WTC11 (cell line): ENCODE measurements at regions not wholly inside any gene's neighbourhood (a gene's known extent, or its start where the extent isn't known, plus 50 kb on each side); places are given as distances from the start of the nearest gene placed in this dataset.

Experiments
- ATAC-seq: fragments of 200-7000 bp; cut with Tn5 transposase; 2 replicates; pipeline ENCODE4 v1.10.0; 2021; ENCODE audit warnings: mild to moderate bottlenecking, moderate library complexity
- CTCF ChIA-PET: fragments of 300-600 bp; sonication (Branson Sonifier 250); formaldehyde crosslinking; loops from one replicate; lab custom pipeline; 2021; ENCODE audit warnings: antibody characterized with exemption; lab: Charles Lee
- POLR2A ChIA-PET: fragments of 350-600 bp; sonication (Branson Sonifier 250); formaldehyde crosslinking; loops from one replicate; lab custom pipeline; 2021; ENCODE audit warnings: antibody characterized with exemption; lab: Charles Lee
- DNase-seq: peaks from one replicate; pipeline ENCODE4 v3.0.0; 2021; ENCODE audit warnings: low spot score
- H3K27ac Mint-ChIP-seq: 2 replicates; pipeline ENCODE4 v1.8.0; 2021; ENCODE audit warnings: mixed read lengths
- H3K27me3 Mint-ChIP-seq: 2 replicates; pipeline ENCODE4 v1.8.0; 2021; ENCODE audit warnings: low read depth, mild to moderate bottlenecking, moderate library complexity, mixed read lengths
- H3K36me3 Mint-ChIP-seq: 2 replicates; pipeline ENCODE4 v1.8.0; 2021; ENCODE audit warnings: mixed read lengths
- H3K4me1 Mint-ChIP-seq: 2 replicates; pipeline ENCODE4 v1.8.0; 2022; ENCODE audit warnings: mixed read lengths
- H3K4me3 Mint-ChIP-seq: 2 replicates; pipeline ENCODE4 v1.8.0; 2021; ENCODE audit warnings: mild to moderate bottlenecking, moderate library complexity, mixed read lengths
- H3K9me3 Mint-ChIP-seq: 2 replicates; pipeline ENCODE4 v1.8.0; 2021; ENCODE audit warnings: mixed read lengths
- EMX1 ChIP-seq: fragments of 250-450 bp; sonication (Bioruptor Pico); IDR thresholded peaks from 2 replicates; pipeline ENCODE4 v1.8.0; 2021; ENCODE audit warnings: mild to moderate bottlenecking
- KAT7 ChIP-seq: sonication (generic); formaldehyde crosslinking; IDR thresholded peaks from 2 replicates; pipeline ENCODE4 v1.8.1; 2023; ENCODE audit warnings: missing genetic modification reagents, mild to moderate bottlenecking, borderline replicate concordance
- MXD4 ChIP-seq: fragments of 250-450 bp; sonication (Bioruptor Pico); IDR thresholded peaks from 2 replicates; pipeline ENCODE4 v1.8.0; 2021; ENCODE audit warnings: mild to moderate bottlenecking, moderate library complexity, borderline replicate concordance
- MYBL2 ChIP-seq: sonication (generic); formaldehyde crosslinking; IDR thresholded peaks from 2 replicates; pipeline ENCODE4 v1.8.1; 2023; ENCODE audit warnings: mild to moderate bottlenecking, moderate library complexity, missing genetic modification reagents
- NFATC4 ChIP-seq: fragments of 250-450 bp; sonication (Bioruptor Pico); IDR thresholded peaks from 2 replicates; pipeline ENCODE4 v1.9.0; 2021; ENCODE audit warnings: mild to moderate bottlenecking
- NFE2L1 ChIP-seq: sonication (generic); formaldehyde crosslinking; IDR thresholded peaks from 2 replicates; pipeline ENCODE4 v1.8.1; 2023; ENCODE audit warnings: missing genetic modification reagents
- NFYB ChIP-seq: sonication (generic); formaldehyde crosslinking; conservative IDR thresholded peaks from 2 replicates; pipeline ENCODE4 v1.8.0; 2022; ENCODE audit warnings: low read depth, missing genetic modification reagents
- NR3C1 ChIP-seq: sonication (generic); formaldehyde crosslinking; conservative IDR thresholded peaks from 2 replicates; pipeline ENCODE4 v1.8.1; 2023; ENCODE audit warnings: low read depth, mild to moderate bottlenecking, missing genetic modification reagents
- PRRX2 ChIP-seq: fragments of 250-450 bp; sonication (Bioruptor Pico); IDR thresholded peaks from 2 replicates; pipeline ENCODE4 v1.8.0; 2021; ENCODE audit warnings: mild to moderate bottlenecking
- ZNF219 ChIP-seq: sonication (generic); formaldehyde crosslinking; IDR thresholded peaks from 2 replicates; pipeline ENCODE4 v1.8.0; 2023; ENCODE audit warnings: missing genetic modification reagents, mild to moderate bottlenecking, borderline replicate concordance
- ZNF396 ChIP-seq: fragments of 250-450 bp; sonication (Bioruptor Pico); IDR thresholded peaks from 2 replicates; pipeline ENCODE4 v1.8.0; 2021; ENCODE audit warnings: mild to moderate bottlenecking, moderate library complexity, borderline replicate concordance
- ZNF416 ChIP-seq: fragments of 250-450 bp; sonication (Bioruptor Pico); IDR thresholded peaks from 2 replicates; pipeline ENCODE4 v1.9.0; 2021; ENCODE audit warnings: mild to moderate bottlenecking, inconsistent platforms
- ZNF671 ChIP-seq: fragments of 250-450 bp; sonication (Bioruptor Pico); IDR thresholded peaks from 2 replicates; pipeline ENCODE4 v1.8.0; 2021; ENCODE audit warnings: mild to moderate bottlenecking
- TF ChIP-seq, protein P1 (sequence below): sonication (generic); formaldehyde crosslinking; IDR thresholded peaks from 2 replicates; pipeline ENCODE4 v1.8.1; 2023; ENCODE audit warnings: mild to moderate bottlenecking, missing genetic modification reagents
- TF ChIP-seq, protein P2 (sequence below): sonication (generic); formaldehyde crosslinking; conservative IDR thresholded peaks from 2 replicates; pipeline ENCODE4 v1.8.1; 2023; ENCODE audit warnings: mild to moderate bottlenecking, low read depth, missing genetic modification reagents, moderate library complexity
- TF ChIP-seq, protein P3 (sequence below): sonication (generic); formaldehyde crosslinking; IDR thresholded peaks from 2 replicates; pipeline ENCODE4 v1.8.1; 2023; ENCODE audit warnings: mild to moderate bottlenecking, missing genetic modification reagents, borderline replicate concordance
- TF ChIP-seq, protein P4 (sequence below): sonication (generic); formaldehyde crosslinking; IDR thresholded peaks from 2 replicates; pipeline ENCODE4 v1.8.1; 2022; ENCODE audit warnings: mild to moderate bottlenecking, moderate library complexity, missing genetic modification reagents
- TF ChIP-seq, protein P5 (sequence below): fragments of 250-450 bp; sonication (Bioruptor Pico); IDR thresholded peaks from 2 replicates; pipeline ENCODE4 v2.1.2; 2022; ENCODE audit warnings: mild to moderate bottlenecking, moderate library complexity

DNA sequence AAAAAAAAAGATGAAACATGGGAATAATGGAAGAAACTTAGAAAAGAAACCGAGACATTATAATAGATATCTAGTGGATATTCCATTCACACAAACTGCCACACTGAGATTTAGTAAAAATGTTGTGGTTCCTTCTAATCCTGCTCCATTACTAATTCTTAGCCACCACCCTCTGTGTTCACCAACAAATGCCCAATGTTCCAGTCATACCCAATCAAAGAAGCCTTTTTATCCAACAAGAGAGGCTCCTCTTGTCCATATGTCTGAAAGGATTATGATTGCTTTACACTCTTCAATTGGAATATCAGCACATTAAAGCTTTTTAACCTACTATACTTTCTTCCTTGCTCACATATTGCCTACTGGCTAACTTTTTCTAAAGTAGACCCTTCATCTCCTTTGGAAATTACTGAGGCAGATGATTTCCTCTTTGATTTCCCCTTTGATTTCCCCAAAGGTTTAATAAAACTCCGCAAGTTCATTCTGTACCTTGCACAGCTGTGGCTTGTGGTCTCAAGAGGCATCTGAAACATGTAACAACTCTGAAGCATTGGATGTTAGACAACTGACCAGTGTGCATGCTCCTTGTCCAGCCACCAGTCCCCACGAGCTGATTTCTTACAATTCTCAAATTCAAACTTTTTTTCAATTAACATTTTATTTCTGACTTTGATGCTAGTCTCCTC is 305.6 kb upstream of the LYPLAL1 start (continued):
- TF ChIP-seq ZNF671 (CRISPR knock-in tag) (no peak), NFYB (CRISPR knock-in tag) (no peak), NFATC4 (CRISPR knock-in tag) (no peak), NFE2L1 (no peak)
- TF ChIP-seq, protein P1, sequence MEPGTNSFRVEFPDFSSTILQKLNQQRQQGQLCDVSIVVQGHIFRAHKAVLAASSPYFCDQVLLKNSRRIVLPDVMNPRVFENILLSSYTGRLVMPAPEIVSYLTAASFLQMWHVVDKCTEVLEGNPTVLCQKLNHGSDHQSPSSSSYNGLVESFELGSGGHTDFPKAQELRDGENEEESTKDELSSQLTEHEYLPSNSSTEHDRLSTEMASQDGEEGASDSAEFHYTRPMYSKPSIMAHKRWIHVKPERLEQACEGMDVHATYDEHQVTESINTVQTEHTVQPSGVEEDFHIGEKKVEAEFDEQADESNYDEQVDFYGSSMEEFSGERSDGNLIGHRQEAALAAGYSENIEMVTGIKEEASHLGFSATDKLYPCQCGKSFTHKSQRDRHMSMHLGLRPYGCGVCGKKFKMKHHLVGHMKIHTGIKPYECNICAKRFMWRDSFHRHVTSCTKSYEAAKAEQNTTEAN: no peak
- TF ChIP-seq, all 79 proteins: peak for 0

DNA sequence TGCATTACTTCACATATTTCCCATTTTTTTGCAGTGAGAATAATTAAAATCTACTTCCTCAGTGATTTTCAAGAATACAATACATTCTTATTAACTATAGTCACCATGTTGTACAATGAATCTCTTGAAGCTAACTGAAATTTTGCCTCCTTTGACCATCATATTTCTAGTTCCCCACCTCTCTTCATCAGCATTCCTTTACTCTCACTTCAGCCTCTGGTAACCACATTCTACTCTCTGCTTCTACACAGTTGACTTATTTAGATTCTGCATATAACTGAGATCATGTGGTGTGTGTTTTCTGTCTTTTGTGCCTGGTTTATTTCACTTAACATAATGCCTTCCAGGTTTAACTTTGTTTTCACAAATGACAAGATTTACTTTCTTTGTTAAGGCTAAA is 304.4 kb upstream of the LYPLAL1 start:
- no peak for TF ChIP-seq PRRX2 (CRISPR knock-in tag)
- no peak for TF ChIP-seq MXD4 (CRISPR knock-in tag)
- no peak for TF ChIP-seq ZNF416 (CRISPR knock-in tag)
- TF ChIP-seq ZNF219 (CRISPR knock-in tag): no peak
- TF ChIP-seq MYBL2 (CRISPR knock-in tag): no peak
- TF ChIP-seq ZNF396 (CRISPR knock-in tag): no peak
- TF ChIP-seq EMX1: no peak
- no peak for TF ChIP-seq KAT7 (CRISPR knock-in tag)
- no peak for TF ChIP-seq NR3C1 (CRISPR knock-in tag)
- TF ChIP-seq, protein P2, sequence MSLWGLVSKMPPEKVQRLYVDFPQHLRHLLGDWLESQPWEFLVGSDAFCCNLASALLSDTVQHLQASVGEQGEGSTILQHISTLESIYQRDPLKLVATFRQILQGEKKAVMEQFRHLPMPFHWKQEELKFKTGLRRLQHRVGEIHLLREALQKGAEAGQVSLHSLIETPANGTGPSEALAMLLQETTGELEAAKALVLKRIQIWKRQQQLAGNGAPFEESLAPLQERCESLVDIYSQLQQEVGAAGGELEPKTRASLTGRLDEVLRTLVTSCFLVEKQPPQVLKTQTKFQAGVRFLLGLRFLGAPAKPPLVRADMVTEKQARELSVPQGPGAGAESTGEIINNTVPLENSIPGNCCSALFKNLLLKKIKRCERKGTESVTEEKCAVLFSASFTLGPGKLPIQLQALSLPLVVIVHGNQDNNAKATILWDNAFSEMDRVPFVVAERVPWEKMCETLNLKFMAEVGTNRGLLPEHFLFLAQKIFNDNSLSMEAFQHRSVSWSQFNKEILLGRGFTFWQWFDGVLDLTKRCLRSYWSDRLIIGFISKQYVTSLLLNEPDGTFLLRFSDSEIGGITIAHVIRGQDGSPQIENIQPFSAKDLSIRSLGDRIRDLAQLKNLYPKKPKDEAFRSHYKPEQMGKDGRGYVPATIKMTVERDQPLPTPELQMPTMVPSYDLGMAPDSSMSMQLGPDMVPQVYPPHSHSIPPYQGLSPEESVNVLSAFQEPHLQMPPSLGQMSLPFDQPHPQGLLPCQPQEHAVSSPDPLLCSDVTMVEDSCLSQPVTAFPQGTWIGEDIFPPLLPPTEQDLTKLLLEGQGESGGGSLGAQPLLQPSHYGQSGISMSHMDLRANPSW (CRISPR knock-in tag): no peak
- Mint-ChIP-seq H3K27ac (no peak overlapping the region), H3K27me3 (no peaks in the 10 kb centered on the region), H3K4me1 (no peaks in the 10 kb centered on the region), H3K9me3 (0 out of 2 replicates have a peak, but pooled peaks cover 3% of the 10 kb centered on the region), H3K4me3 (no peak overlapping the region), H3K36me3 (no peaks in the 10 kb centered on the region)
- ChIA-PET POLR2A (no interaction called here), CTCF (no interaction called here)
- ATAC-seq (no peak), DNase-seq (no peak)

DNA sequence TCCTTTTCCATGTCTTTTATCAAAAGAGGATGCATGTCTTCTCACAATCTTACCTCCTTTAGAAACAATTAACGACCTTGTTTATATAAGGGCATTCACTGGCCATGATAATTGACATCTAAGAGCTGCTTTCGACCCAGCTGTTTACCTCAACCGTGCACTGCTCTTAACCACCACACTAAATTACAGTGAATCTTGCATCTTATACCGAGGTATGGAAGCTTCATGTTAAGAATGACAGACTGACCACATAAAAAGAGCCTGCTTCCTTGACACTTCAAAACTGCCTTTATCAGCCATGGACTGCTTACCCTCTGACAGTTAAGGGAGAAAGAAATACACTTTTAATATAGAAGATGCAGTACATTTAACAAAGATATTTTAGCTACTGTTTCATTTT is 301.7 kb upstream of the LYPLAL1 start:
- no peaks in the 10 kb centered on the region for H3K27me3 Mint-ChIP-seq
- no peak for ATAC-seq
- H3K27ac Mint-ChIP-seq: no peak overlapping the region
- H3K9me3 Mint-ChIP-seq: 0 out of 2 replicates have a peak, but pooled peaks cover 3% of the 10 kb centered on the region
- no peak overlapping the region for H3K4me3 Mint-ChIP-seq
- no peaks in the 10 kb centered on the region for H3K36me3 Mint-ChIP-seq
- POLR2A ChIA-PET: no interaction called here
- H3K4me1 Mint-ChIP-seq: no peaks in the 10 kb centered on the region
- CTCF ChIA-PET: no interaction called here
- no peak for DNase-seq
- TF ChIP-seq, protein P3, sequence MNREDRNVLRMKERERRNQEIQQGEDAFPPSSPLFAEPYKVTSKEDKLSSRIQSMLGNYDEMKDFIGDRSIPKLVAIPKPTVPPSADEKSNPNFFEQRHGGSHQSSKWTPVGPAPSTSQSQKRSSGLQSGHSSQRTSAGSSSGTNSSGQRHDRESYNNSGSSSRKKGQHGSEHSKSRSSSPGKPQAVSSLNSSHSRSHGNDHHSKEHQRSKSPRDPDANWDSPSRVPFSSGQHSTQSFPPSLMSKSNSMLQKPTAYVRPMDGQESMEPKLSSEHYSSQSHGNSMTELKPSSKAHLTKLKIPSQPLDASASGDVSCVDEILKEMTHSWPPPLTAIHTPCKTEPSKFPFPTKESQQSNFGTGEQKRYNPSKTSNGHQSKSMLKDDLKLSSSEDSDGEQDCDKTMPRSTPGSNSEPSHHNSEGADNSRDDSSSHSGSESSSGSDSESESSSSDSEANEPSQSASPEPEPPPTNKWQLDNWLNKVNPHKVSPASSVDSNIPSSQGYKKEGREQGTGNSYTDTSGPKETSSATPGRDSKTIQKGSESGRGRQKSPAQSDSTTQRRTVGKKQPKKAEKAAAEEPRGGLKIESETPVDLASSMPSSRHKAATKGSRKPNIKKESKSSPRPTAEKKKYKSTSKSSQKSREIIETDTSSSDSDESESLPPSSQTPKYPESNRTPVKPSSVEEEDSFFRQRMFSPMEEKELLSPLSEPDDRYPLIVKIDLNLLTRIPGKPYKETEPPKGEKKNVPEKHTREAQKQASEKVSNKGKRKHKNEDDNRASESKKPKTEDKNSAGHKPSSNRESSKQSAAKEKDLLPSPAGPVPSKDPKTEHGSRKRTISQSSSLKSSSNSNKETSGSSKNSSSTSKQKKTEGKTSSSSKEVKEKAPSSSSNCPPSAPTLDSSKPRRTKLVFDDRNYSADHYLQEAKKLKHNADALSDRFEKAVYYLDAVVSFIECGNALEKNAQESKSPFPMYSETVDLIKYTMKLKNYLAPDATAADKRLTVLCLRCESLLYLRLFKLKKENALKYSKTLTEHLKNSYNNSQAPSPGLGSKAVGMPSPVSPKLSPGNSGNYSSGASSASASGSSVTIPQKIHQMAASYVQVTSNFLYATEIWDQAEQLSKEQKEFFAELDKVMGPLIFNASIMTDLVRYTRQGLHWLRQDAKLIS (CRISPR knock-in tag): no peak
- TF ChIP-seq, protein P4, sequence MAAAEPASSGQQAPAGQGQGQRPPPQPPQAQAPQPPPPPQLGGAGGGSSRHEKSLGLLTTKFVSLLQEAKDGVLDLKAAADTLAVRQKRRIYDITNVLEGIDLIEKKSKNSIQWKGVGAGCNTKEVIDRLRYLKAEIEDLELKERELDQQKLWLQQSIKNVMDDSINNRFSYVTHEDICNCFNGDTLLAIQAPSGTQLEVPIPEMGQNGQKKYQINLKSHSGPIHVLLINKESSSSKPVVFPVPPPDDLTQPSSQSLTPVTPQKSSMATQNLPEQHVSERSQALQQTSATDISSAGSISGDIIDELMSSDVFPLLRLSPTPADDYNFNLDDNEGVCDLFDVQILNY (CRISPR knock-in tag): no peak
- TF ChIP-seq, protein P5, sequence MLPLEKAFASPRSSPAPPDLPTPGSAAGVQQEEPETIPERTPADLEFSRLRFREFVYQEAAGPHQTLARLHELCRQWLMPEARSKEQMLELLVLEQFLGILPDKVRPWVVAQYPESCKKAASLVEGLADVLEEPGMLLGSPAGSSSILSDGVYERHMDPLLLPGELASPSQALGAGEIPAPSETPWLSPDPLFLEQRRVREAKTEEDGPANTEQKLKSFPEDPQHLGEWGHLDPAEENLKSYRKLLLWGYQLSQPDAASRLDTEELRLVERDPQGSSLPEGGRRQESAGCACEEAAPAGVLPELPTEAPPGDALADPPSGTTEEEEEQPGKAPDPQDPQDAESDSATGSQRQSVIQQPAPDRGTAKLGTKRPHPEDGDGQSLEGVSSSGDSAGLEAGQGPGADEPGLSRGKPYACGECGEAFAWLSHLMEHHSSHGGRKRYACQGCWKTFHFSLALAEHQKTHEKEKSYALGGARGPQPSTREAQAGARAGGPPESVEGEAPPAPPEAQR: no peak
- TF ChIP-seq KAT7 (CRISPR knock-in tag): no peak
- TF ChIP-seq, all 79 proteins: peak for 0
